Right lobe of liver (tissue), 4 donors: ENCODE measurements at regions not wholly inside any gene's neighbourhood (a gene's known extent, or its start where the extent isn't known, plus 50 kb on each side); places are given as distances from the start of the nearest gene placed in this dataset.

Experiments used
- POLR2A ChIP-seq: fragments of 450-650 bp; IDR thresholded peaks from one replicate; pipeline ENCODE4 v1.6.1; 2017; ENCODE audit warnings: antibody characterized with exemption, mild to moderate bottlenecking
- TF ChIP-seq, protein P1 (sequence below), 4 donors: fragments of 200-600 bp in 3 of 4; fragments of 450-650 bp in 1 of 4; IDR thresholded peaks; one replicate each; pipeline versions ENCODE4 v1.5.1 to v1.8.0; 2016 to 2022; ENCODE audit warnings: antibody characterized with exemption in 4 of 4, mild to moderate bottlenecking in 2 of 4
- donor health status: DM: no; HTN: no; CAD: no.
- donor health status: DM: no; HTN: no; CAD: no.
- donor health status: DM: no; HTN: yes; CAD: no.

DNA sequence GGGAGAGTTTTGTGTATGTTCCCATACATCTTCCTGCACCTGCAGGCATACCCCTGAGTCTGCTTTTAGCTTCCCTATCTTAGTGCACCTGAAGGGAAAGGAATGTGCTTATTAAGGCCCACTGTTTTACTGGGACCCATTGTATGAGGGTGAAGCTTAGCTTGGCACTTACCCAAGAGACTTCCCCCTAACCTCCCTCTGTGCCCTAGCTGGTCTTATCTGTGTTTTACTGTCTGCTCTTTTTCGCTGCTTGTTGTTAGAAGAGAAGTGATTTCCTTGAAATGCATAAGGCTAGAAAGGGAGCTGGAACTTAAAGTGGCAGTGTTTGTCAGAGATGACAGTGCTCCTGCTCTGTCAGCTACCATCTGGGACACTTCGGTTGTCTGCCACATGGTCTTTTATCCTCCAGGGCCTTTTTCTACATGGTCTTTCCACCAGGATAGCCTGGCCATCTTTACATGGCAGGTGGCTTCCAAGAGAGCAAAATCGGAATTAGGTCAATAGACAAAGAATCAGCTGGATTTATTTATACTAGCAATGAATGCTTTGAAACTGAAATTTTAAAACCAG, 122.5 kb upstream of the SLC44A1 start:
- TF ChIP-seq, protein P1, sequence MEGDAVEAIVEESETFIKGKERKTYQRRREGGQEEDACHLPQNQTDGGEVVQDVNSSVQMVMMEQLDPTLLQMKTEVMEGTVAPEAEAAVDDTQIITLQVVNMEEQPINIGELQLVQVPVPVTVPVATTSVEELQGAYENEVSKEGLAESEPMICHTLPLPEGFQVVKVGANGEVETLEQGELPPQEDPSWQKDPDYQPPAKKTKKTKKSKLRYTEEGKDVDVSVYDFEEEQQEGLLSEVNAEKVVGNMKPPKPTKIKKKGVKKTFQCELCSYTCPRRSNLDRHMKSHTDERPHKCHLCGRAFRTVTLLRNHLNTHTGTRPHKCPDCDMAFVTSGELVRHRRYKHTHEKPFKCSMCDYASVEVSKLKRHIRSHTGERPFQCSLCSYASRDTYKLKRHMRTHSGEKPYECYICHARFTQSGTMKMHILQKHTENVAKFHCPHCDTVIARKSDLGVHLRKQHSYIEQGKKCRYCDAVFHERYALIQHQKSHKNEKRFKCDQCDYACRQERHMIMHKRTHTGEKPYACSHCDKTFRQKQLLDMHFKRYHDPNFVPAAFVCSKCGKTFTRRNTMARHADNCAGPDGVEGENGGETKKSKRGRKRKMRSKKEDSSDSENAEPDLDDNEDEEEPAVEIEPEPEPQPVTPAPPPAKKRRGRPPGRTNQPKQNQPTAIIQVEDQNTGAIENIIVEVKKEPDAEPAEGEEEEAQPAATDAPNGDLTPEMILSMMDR (IDR thresholded peaks at IDR 0.05), result no peak
- no peak for TF ChIP-seq POLR2A
